ENCODE measurements at regions not wholly inside any gene's neighbourhood (a gene's known extent, or its start where the extent isn't known, plus 50 kb on each side); places are given as distances from the start of the nearest gene placed in this dataset.
"Not testable (repeated sequence)": the region's sequence is repeated elsewhere in the genome, so short reads cannot be mapped to it uniquely, and the experiment has no call there.

GRCh38 chr1:191519519-191519918 lies 638.7 kb upstream of the RGS18 start:
- DNase-seq, result no peak

DNA sequence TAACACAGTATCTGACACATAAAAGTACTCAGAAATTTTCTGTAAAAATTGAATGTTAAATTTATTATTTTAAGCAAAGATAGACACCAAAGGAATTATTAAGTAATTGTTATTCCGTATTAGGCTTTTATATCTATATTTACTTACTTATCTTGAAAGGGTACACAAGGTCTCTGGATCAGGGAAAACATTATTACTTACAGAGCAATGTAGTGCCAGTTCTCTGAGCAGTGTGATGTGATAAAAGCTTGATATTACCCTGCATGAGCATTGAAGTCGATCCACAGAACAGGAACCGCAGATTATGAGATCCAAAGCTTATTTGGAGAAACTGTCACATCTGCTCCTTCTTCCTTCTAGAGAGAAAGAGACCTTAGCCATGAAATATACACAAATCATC lies 637.9 kb upstream of the RGS18 start:
- DNase-seq, result no peak

GRCh38 chr1:191525944-191526343 lies 632.3 kb upstream of the RGS18 start:
- not testable (repeated sequence) for DNase-seq

DNA sequence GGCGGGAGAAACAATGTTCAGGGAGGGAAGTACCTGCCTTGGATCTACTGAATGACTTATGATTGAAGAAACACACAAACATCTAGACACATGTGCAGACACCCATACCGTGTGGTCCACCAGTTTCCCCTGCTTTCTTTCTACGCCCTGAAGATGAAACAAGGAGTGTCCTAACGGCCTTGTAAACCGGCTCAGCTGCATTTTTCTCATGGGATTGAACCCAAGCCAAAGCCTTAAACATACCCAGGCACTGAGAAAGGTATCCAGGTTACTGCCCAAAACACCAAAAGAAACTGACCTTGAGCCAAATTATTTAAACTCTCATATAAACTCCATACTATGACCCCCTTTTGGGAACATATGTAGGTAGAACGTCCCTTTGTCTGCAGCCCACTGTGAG lies 630.0 kb upstream of the RGS18 start:
- DNase-seq, result no peak

DNA sequence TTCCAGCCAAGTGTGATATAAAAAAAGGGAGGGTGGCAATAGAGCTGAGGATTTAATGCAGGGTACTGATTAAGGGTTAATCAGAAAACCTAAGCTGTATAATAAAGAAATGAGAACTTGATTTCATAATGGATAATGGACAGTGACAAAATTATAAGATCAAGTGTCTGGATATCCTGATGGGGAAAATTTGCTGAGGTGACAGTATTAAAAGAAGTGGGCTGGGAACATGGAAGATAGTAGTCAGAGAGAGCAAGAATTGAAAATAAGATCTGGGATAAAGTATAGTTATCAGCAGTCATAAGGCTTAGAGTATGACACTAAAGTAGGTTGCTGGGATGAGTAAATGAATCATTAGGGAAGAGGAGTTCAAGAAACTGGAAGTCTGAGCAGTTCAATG lies 627.3 kb upstream of the RGS18 start:
- DNase-seq, result no peak

DNA sequence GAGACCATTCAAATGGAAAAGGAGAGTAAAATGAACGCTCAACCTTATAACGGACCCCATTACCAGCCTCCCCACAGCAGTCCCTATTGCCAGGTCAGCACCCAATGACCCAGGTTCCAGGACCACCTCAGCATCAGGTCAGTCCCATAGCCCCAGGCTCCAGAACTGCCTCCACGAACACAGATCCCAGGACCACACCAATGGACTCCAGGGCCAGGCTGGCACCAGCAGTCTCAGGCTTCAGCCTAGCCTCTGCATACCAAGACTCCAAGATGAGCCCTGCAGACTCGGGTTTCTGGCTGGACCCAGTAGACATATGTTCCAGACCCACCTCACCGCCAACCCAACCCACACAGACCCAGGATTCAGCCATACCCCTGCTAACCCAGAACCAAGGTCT lies 625.0 kb upstream of the RGS18 start:
- DNase-seq, result no peak

DNA sequence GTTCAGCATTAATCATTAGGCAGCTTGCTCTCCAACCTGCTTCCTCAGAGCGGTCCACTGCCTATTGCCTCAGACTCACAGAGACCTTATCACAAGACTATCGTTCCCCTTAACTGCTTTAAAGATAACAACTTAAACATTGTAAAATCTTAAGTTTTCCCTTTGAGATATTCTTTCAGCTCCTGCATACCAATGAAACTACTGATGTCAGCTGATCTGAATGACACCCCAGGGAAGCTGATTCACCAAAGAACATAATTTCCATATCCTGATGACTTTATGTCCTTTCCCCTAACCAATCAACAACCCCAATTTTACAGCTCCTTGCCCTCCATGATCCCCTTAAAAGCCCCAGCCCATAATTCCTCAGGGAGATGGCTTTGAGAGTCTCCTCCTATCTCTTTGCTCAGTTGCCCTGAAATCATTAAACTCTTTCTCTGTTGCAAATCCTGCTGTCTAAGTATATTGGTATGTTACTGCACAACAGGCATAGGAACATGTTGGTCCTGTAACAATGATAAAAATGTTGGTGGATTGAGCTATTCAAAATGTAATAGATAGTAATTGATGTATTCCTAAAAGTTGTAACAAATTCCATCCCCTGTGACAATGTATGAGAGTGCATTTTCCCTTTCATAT lies 621.4 kb upstream of the RGS18 start:
- no peak for DNase-seq

DNA sequence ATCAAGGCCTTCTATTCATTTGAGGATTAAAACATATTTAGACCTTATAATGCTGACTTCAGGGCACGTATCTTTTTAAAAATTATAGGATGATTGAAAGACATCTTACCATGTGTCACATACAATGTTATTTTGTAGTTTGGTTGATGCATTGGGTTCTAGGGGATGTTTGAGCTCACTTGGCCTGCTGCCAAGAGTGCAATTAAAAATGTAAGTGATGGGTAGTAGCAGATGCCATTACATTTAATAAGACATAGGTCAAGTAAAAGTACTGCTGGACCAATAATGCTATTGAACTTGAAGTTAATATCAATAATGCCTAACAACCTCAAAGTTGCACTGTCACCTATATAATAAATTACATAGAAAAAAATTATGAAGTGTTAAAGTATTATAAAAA lies 616.5 kb upstream of the RGS18 start:
- DNase-seq, result no peak

DNA sequence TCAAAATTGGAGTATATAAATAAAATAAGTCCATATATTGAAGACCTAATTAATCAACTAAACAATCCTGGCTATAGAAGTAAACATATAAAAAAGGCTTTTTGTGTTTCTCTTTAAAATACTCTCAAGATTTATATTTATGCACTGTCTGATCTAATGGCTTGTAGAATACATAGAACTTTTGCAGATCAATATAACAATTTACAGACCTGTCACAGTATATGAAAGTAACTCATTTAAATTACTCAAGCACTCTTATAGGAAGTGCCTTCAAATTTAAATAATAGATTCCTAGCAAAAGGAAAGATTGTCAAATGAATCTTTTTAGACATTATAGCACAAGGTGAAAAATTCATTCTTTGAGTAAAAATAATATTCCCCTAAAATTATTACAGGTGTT lies 615.8 kb upstream of the RGS18 start:
- DNase-seq, result no peak

- no peak for DNase-seq
These were observed 611.5 kb upstream of the RGS18 start for GRCh38 chr1:191546803-191547202.

DNA sequence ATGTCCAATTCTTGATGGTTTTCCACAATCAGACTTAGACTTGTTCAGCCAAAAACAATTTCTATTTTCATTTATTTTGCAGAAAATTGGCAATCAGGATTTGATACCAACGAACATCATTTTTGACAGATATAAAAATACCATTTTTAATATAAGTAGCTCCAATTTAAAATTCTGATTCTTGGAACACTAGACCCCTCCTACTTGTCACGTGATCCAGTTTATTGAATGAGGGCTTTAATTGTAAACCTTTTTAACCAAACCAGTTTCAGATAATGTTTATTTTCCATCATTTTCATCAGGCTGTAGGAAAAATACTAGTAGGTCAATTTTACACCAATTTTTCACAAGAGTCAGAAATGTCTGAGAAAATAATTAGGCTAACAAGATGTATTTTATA lies 607.2 kb upstream of the RGS18 start:
- no peak for DNase-seq

- DNase-seq, result no peak
These were observed 599.9 kb upstream of the RGS18 start for GRCh38 chr1:191558379-191558778.

GRCh38 chr1:191561276-191561675 lies 597.0 kb upstream of the RGS18 start:
- no peak for DNase-seq

- no peak for DNase-seq
These were observed 594.0 kb upstream of the RGS18 start for GRCh38 chr1:191564275-191564674.

DNA sequence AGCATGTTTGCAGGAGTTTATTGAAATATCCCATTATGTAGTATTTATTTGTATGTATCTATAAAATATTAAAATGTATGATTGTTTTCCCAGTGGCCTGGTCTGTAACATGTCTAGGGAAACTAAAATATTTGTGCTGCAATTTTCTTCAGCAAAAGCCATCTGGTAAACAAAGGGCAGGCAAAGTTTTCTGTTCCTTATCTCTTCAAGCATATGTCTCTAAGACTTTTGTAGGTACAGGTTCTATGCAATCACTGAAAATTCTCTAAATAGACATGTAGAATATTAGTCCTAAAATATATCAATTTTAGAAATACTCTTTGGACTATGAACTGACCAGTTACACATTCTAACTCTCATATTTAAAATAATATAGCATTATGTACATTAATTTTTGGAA lies 585.8 kb upstream of the RGS18 start:
- DNase-seq, result no peak

DNA sequence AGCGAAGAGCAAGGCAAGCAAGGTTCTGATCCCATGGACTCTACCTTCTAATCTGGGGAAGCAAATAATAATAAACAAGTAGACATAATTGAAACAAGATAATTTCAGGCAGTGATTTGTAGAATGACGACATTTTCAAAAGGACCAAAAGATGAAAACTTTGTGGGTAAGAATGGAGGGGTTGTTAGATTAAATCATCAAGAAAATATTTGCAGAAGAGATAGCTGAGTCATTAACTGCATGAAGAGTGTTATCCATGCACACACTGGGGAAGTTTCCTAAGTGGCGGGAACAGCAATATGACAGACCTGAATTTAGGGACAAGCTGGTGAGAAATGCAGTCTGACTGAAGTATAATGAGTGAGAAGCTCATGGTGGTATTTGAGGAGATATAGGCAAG lies 583.1 kb upstream of the RGS18 start:
- DNase-seq, result no peak

- DNase-seq, result no peak
These were observed 582.5 kb upstream of the RGS18 start for GRCh38 chr1:191575746-191576145.

- no peak for DNase-seq
These were observed 581.0 kb upstream of the RGS18 start for GRCh38 chr1:191577213-191577612.

GRCh38 chr1:191578281-191578680 lies 580.0 kb upstream of the RGS18 start:
- DNase-seq, result no peak

GRCh38 chr1:191579019-191579418 lies 579.2 kb upstream of the RGS18 start:
- no peak for DNase-seq

GRCh38 chr1:191582169-191582568 lies 576.1 kb upstream of the RGS18 start:
- no peak for DNase-seq

DNA sequence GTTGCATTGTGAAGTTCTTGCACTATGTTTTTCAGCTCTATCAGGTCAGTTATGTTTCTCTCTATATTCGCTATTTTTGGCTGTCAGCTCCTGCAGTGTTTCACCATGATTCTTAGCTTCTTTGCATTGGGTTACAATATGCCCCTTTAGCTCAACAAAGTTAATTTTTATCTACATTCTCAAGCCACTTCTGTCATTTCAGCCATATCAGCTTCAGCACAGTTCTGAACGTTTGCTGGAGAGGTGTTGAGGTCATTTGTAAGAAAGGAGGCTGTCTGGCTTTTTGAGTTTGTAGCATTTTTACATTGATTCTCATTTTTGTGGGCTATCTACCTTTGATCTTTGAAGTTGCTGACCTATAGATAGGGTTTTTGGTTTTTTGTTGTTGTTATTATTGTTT lies 573.2 kb upstream of the RGS18 start:
- no peak for DNase-seq

DNA sequence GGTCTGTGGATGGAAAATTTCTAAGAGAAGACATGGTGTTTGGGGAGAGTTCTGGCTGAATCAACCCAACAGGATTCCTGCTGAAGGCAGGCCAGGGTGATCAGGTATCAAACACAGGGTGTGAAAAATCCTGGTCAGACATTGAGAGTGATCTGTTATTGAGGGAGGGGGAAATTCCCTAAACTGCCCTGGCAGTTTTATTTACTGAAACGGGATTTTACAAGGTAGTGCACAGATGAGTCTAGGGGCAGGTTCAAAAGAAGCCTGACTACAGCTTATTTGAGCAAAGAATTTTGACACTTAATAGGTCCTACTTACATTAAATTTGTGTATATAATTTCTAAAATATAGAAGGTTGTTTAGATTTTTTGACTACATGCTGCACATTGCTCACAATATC lies 569.4 kb upstream of the RGS18 start:
- DNase-seq, result no peak

DNA sequence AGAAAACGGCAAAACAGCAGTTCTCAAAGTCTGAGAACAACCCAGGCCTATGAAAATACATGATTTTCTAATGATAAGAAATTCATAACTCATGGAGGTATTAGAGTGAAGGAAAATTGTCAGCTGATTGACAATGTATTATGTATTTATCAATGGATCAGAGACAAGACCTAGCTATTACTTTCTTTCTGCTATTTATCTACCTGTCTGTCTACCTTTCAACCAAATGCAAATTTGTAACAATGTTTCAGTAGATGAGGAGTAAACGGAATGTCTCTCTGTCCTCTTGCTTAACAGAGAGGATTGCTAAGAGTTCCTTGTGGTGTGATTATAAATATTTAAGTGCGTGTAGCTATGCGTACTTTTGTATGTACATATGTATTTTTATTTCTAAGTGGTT lies 568.7 kb upstream of the RGS18 start:
- no peak for DNase-seq

DNA sequence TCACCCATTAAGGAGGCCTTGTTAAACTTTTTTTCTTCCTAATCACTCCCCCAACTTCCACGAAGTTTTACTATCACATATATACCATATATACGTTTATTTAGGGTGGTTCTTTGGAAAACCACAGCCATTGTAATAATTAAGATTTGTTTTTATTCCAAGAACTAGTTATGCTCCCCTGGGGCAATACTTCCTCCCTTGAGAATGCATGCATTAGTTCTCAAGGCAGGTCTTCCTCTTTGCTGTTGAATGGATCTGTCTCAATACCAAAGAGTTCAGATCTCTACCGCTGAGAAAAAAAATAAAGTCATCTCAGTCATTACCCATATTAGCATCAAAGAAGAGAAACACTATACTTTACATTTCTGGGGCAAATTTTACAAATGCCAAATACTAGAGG lies 567.7 kb upstream of the RGS18 start:
- DNase-seq, result no peak

DNA sequence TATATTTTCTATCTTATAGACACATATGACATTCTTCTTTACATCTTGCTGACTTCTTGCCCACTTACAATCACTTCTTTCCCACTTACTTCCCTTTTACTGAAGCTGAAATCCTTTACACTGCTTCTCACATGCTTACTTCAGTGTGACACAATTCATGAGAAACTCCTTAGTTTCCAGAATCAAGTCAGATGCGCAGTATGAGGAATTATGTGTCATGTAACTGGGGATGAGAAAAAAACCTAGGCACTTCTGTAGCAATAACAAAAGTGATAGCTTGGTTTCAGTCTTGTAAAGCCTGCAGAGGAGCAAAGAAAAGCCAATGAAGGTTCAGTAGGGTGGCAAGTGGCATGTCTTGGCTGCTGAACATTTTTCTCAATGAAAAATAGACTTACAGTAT lies 566.2 kb upstream of the RGS18 start:
- no peak for DNase-seq

Data from amniotic stem cell (primary cell).